ENCODE measurements at regions not wholly inside any gene's neighbourhood (a gene's known extent, or its start where the extent isn't known, plus 50 kb on each side); places are given as distances from the start of the nearest gene placed in this dataset.

- H3K56ac ChIP-seq (ENCODE audit: extremely low read depth, insufficient read depth, low read length), result no peak overlapping the region
- DNase-seq (no peak), ATAC-seq (ENCODE audit: low read depth) (no peak)
- H3K27ac ChIP-seq (ENCODE audit: insufficient read depth, low read length), result no peak overlapping the region
- no peak overlapping the region; the same call in 1 of the 2 replicates for H4K5ac ChIP-seq (ENCODE audit: low read depth, low read length)
- no TSS peak for BruUV-seq (replicated peaks)
- intact Hi-C loops (cut with micrococcal nuclease) (loop anchor here (5.0 kb wide), 2 partner anchors 138 to 283 kb away; partner anchors contain the start of gene SPNS1), in situ Hi-C loops (cut with MboI; ENCODE audit: low sequenced_read_pairs) (loop anchor here (25.0 kb wide), 1 partner anchor 293 kb away; the partner anchor contains the start of genes NFATC2IP and SPNS1), dilution Hi-C loops (cut with HindIII; ENCODE audit: low sequenced_read_pairs, unreplicated experiment) (no loop called here)
- no peak overlapping the region; the same call in 1 of the 2 replicates for H3K18ac ChIP-seq (ENCODE audit: low read depth, low read length)
- H3K4me2 ChIP-seq (ENCODE audit: low read depth, low read length), result no peak overlapping the region
- H2AFZ ChIP-seq (replicated peaks; ENCODE audit: low read length, poor library complexity), result no peak overlapping the region
- no peak overlapping the region for H3K14ac ChIP-seq (replicated peaks; ENCODE audit: low read depth, low read length)
- no peak overlapping the region for H4K8ac ChIP-seq (ENCODE audit: low read depth in 2 of 2, low read length in 2 of 2)
- no peak overlapping the region for H3K23ac ChIP-seq (ENCODE audit: low read depth, low read length)
- no peaks in the 10 kb centered on the region for H3K27me3 ChIP-seq (ENCODE audit: control insufficient read depth, insufficient read depth, low read length)
- H2AK9ac ChIP-seq (replicated peaks; ENCODE audit: low read depth, low read length, poor library complexity), result no peak overlapping the region
- H3K9me1 ChIP-seq (ENCODE audit: insufficient read depth, low read length), result peaks cover 3% of the 10 kb centered on the region
- H3K4ac ChIP-seq (ENCODE audit: low read depth, low read length), result peak overlapping the region; percentile 61
- H2BK5ac ChIP-seq (ENCODE audit: low read depth, low read length, poor library complexity, severe bottlenecking), result no peak overlapping the region
- TF ChIP-seq BHLHE40 (IDR thresholded peaks at IDR 0.05; ENCODE audit: low read depth, low read length) (no peak), RCOR1 (IDR thresholded peaks at IDR 0.05; ENCODE audit: insufficient replicate concordance, low read length) (no peak), RFX5 (IDR thresholded peaks at IDR 0.05; ENCODE audit: low read depth, low read length) (no peak), SMC3 (IDR thresholded peaks at IDR 0.05; ENCODE audit: low read depth, low read length) (no peak), FOS (IDR thresholded peaks at IDR 0.05; ENCODE audit: low read depth, low read length) (no peak), NFE2L2 (IDR thresholded peaks at IDR 0.05; ENCODE audit: low read depth, low read length) (no peak), CHD1 (IDR thresholded peaks at IDR 0.05; ENCODE audit: low read depth, low read length) (no peak), USF2 (IDR thresholded peaks at IDR 0.05; ENCODE audit: low read depth, low read length) (no peak), CEBPB (IDR thresholded peaks at IDR 0.05; ENCODE audit: low read depth, low read length) (no peak), MAFK (IDR thresholded peaks at IDR 0.05; ENCODE audit: low read depth, low read length) (no peak), RAD21 (IDR thresholded peaks at IDR 0.05; ENCODE audit: low read length) (no peak)
- TF ChIP-seq, protein P1, sequence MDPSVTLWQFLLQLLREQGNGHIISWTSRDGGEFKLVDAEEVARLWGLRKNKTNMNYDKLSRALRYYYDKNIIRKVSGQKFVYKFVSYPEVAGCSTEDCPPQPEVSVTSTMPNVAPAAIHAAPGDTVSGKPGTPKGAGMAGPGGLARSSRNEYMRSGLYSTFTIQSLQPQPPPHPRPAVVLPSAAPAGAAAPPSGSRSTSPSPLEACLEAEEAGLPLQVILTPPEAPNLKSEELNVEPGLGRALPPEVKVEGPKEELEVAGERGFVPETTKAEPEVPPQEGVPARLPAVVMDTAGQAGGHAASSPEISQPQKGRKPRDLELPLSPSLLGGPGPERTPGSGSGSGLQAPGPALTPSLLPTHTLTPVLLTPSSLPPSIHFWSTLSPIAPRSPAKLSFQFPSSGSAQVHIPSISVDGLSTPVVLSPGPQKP (IDR thresholded peaks at IDR 0.05; ENCODE audit: borderline replicate concordance, low read depth, low read length), result no peak
- TF ChIP-seq, protein P2, sequence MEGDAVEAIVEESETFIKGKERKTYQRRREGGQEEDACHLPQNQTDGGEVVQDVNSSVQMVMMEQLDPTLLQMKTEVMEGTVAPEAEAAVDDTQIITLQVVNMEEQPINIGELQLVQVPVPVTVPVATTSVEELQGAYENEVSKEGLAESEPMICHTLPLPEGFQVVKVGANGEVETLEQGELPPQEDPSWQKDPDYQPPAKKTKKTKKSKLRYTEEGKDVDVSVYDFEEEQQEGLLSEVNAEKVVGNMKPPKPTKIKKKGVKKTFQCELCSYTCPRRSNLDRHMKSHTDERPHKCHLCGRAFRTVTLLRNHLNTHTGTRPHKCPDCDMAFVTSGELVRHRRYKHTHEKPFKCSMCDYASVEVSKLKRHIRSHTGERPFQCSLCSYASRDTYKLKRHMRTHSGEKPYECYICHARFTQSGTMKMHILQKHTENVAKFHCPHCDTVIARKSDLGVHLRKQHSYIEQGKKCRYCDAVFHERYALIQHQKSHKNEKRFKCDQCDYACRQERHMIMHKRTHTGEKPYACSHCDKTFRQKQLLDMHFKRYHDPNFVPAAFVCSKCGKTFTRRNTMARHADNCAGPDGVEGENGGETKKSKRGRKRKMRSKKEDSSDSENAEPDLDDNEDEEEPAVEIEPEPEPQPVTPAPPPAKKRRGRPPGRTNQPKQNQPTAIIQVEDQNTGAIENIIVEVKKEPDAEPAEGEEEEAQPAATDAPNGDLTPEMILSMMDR (conservative IDR thresholded peaks at IDR 0.05; ENCODE audit: low read depth, low read length), result no peak
- H2BK20ac ChIP-seq (ENCODE audit: low read depth, low read length), result 0 out of 2 replicates have a peak overlapping the region, but pooled peaks have one; percentile 45
- H3K4me1 ChIP-seq (ENCODE audit: control insufficient read depth, insufficient read depth, low read length), result peaks cover 2% of the 10 kb centered on the region; the same call in 1 of the 2 replicates
- peak overlapping the region; percentile 87; the same call in 1 of the 2 replicates for H2AK5ac ChIP-seq (ENCODE audit: low read depth, low read length)
- ChIA-PET CTCF (no interaction called here), POLR2A (ENCODE audit: unreplicated experiment) (no interaction called here)
- H4K20me1 ChIP-seq (ENCODE audit: insufficient read depth, low read length), result no peaks in the 10 kb centered on the region
- no peaks in the 10 kb centered on the region for H3K9me3 ChIP-seq (ENCODE audit: control insufficient read depth, insufficient read depth, low read length)
- peak overlapping the region; percentile 55 for H4K91ac ChIP-seq (ENCODE audit: insufficient read depth, low read depth, low read length)
- H2BK15ac ChIP-seq (ENCODE audit: low read depth, low read length), result peak overlapping the region; percentile 50; the same call in 1 of the 3 replicates
- H3K79me1 ChIP-seq (ENCODE audit: low read depth in 1 of 2, low read length in 2 of 2), result no peaks in the 10 kb centered on the region
- 97% methylated on average over 6 of the region's 33 CpGs; no CpG with 5 or more reads in 1 of the 2 experiments for WGBS, 2 experiments (ENCODE audit: extremely low coverage in 2 of 2, insufficient read length in 1 of 2)
- H2BK120ac ChIP-seq (ENCODE audit: low read depth, low read length), result peak overlapping the region; percentile 34; the same call in 1 of the 2 replicates
- no peaks in the 10 kb centered on the region for H3K36me3 ChIP-seq (ENCODE audit: control insufficient read depth, insufficient read depth, low read length)
- no peak overlapping the region for H3K4me3 ChIP-seq (ENCODE audit: insufficient read depth, low read depth, low read length)
- no peak overlapping the region for H3K9ac ChIP-seq (ENCODE audit: low read depth, low read length)
Measured at GRCh38 chr16:29254676-29255495, 151.6 kb downstream of the NPIPB11 start.

Measured in IMR-90 (cell line).